Astrocyte of the cerebellum (primary cell): ENCODE measurements at regions not wholly inside any gene's neighbourhood (a gene's known extent, or its start where the extent isn't known, plus 50 kb on each side); places are given as distances from the start of the nearest gene placed in this dataset.

Experiments used
- DNase-seq: peaks from one replicate; pipeline ENCODE4 v3.0.0-alpha.2; 2011; ENCODE audit warnings: low read depth
- H3K4me3 ChIP-seq: 2 replicates; pipeline ENCODE4 v1.5.1; 2011; ENCODE audit warnings: mild to moderate bottlenecking, low read depth, low read length, moderate library complexity
- in situ Hi-C: cut with HindIII; loops from 2 replicates; pipeline ENCODE4 v1.10.0; 2017; ENCODE audit warnings: low sequenced_read_pairs
- TF ChIP-seq, protein P1 (sequence below): IDR thresholded peaks from 2 replicates; pipeline ENCODE4 v1.5.1; 2012; ENCODE audit warnings: low read length, low read depth, moderate library complexity, mild to moderate bottlenecking; ENCODE audit errors: missing control alignments

GRCh38 chr16:22614271-22614947, 103.7 kb downstream of the NPIPB5 start:
- no peak overlapping the region for H3K4me3 ChIP-seq
- in situ Hi-C loops = no loop called here
- TF ChIP-seq, protein P1, sequence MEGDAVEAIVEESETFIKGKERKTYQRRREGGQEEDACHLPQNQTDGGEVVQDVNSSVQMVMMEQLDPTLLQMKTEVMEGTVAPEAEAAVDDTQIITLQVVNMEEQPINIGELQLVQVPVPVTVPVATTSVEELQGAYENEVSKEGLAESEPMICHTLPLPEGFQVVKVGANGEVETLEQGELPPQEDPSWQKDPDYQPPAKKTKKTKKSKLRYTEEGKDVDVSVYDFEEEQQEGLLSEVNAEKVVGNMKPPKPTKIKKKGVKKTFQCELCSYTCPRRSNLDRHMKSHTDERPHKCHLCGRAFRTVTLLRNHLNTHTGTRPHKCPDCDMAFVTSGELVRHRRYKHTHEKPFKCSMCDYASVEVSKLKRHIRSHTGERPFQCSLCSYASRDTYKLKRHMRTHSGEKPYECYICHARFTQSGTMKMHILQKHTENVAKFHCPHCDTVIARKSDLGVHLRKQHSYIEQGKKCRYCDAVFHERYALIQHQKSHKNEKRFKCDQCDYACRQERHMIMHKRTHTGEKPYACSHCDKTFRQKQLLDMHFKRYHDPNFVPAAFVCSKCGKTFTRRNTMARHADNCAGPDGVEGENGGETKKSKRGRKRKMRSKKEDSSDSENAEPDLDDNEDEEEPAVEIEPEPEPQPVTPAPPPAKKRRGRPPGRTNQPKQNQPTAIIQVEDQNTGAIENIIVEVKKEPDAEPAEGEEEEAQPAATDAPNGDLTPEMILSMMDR = no peak
- DNase-seq = no peak

GRCh38 chr16:22618842-22619241, 108.2 kb downstream of the NPIPB5 start:
- in situ Hi-C loops = no loop called here
- TF ChIP-seq, protein P1 = no peak
- H3K4me3 ChIP-seq = no peak overlapping the region
- no peak for DNase-seq

- no peak for DNase-seq
- TF ChIP-seq, protein P1 = no peak
- no peak overlapping the region for H3K4me3 ChIP-seq
- in situ Hi-C loops = no loop called here
Observed at GRCh38 chr16:22621586-22622155, 111.0 kb downstream of the NPIPB5 start.

GRCh38 chr16:22622703-22623102, 112.0 kb downstream of the NPIPB5 start:
- no peak for DNase-seq
- H3K4me3 ChIP-seq = no peak overlapping the region
- in situ Hi-C loops = no loop called here
- TF ChIP-seq, protein P1 = no peak

GRCh38 chr16:22623351-22623781, 112.7 kb downstream of the NPIPB5 start:
- H3K4me3 ChIP-seq = no peak overlapping the region
- TF ChIP-seq, protein P1 = no peak
- in situ Hi-C loops = no loop called here
- DNase-seq = no peak

DNA sequence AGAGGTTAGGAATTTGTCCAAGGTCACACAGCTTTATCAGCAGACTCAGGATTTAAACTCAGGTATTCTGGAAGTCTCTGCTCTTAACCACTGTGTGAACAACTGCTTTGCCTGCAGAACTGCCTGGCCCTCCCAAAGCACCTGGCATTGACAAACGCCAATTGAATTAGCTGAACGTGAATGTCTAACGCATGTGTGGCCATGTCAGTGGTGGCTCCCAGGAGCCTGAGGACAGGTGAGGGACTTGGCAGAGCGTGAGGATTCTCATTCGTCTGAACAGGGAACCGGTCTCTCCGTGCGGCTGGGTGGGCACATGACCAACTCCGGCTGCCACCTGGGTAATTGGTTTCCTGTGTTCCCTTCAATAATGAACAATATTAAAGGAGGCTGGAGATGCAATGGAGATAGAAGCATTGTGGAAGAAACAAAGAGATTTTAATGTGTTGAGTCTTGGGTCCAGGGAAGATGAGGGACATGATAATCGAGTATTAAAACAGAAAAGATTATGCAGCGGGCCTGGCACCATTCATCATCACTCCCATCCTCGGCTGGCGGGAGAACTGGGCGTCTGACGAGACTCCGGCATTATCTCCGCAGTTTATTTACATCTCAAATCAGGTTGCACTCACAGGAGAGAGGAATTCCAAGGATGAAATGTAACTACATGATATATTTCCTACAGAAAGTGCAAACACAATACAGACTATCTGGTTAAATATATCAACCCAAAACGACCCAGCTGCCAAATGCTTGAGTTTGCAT, 113.5 kb downstream of the NPIPB5 start:
- in situ Hi-C loops = no loop called here
- TF ChIP-seq, protein P1 = no peak
- DNase-seq = no peak
- H3K4me3 ChIP-seq = no peak overlapping the region
